H1 (cell line): ENCODE measurements at regions not wholly inside any gene's neighbourhood (a gene's known extent, or its start where the extent isn't known, plus 50 kb on each side); places are given as distances from the start of the nearest gene placed in this dataset.

ENCODE experiments used
- TF ChIP-seq, protein P1 (sequence below): IDR thresholded peaks from 2 replicates; pipeline ENCODE4 v1.6.1; 2012; ENCODE audit warnings: inconsistent platforms

DNA sequence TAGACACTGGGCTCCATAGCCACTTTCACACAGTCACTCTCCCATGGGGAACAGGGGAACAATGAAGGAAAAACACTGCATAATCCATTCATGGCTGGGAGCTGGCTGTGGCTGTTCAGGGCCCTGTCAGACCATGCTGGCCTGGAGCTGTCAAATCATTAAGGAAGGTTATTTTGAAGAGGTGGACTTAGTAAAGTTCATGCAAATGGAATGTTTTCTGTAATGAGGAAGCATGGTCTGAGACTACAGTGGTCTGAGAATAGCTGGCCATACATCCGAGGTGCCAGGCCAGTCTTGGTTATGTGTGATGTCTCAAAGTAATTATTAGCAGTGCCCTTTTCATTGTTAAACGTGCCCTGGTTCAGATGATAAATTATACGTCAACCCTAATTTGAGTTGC is 117.1 kb upstream of the MRPS22 start (continued):
- TF ChIP-seq, protein P1, sequence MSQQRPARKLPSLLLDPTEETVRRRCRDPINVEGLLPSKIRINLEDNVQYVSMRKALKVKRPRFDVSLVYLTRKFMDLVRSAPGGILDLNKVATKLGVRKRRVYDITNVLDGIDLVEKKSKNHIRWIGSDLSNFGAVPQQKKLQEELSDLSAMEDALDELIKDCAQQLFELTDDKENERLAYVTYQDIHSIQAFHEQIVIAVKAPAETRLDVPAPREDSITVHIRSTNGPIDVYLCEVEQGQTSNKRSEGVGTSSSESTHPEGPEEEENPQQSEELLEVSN: no peak
- TF ChIP-seq, all 59 proteins: peak for 0
